ENCODE measurements at regions not wholly inside any gene's neighbourhood (a gene's known extent, or its start where the extent isn't known, plus 50 kb on each side); places are given as distances from the start of the nearest gene placed in this dataset.

DNA sequence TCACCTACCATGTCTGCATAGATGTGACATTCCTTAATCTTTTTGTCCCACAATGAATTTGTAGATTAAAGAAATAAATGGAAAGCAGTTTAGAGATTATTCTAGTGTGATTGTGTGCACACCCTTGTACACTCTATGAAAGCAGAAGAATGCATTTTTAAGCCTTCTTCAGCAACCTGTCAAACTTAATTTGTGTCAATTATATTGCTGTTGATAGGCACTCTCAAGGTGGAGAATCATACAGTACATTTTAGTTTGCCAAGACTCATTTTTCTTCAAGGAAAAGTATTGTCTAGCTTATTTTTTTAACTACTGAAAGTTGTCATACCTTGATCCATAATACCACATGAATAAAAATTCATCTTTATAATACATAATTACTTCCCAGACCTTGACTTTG is 1898.9 kb downstream of the OLFM4 start:
- Histone ChIP-seq H3K27me3 (ENCODE audit: control insufficient read depth in 1 of 2, insufficient read depth in 2 of 2, low read length in 1 of 2) (no peaks in the 10 kb centered on the region), H3K4me3 (ENCODE audit: low read length in 2 of 2) (no peak overlapping the region), H3K9me3 (ENCODE audit: control insufficient read depth, low read length) (no peaks in the 10 kb centered on the region), H3K36me3 (ENCODE audit: control insufficient read depth in 1 of 2, insufficient read depth in 2 of 2, low read length in 1 of 2) (no peaks in the 10 kb centered on the region), H3K27ac (ENCODE audit: low read depth in 1 of 2, low read length in 2 of 2) (no peak overlapping the region), H3K4me1 (ENCODE audit: control insufficient read depth in 1 of 2, insufficient read depth in 2 of 2, low read length in 2 of 2) (no peaks in the 10 kb centered on the region)
- ATAC-seq (ENCODE audit: low FRiP score) (no peak), DNase-seq (no peak)
- intact Hi-C loops (cut with DNase I) = no loop called here

DNA sequence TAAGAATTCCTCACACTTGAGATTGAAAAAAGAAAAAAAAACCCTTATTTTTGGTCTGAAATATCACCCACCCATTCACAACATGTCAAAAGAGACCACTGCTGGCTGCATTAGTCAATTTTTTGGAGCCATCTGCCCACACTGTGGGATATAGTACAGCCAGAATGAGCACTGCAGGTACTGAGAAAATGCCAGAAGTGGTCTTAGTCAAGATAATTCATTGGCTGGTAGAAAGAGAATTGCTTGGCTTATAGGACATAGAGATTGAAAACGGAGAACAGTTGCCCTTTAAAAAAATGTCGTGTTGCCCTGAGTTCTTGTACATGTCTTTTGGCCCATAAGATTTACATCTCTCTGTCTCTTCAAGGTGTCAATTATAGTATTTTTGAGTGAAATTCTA is 1899.5 kb downstream of the OLFM4 start:
- Histone ChIP-seq H3K27ac (ENCODE audit: low read depth in 1 of 2, low read length in 2 of 2) (no peak overlapping the region), H3K4me1 (ENCODE audit: control insufficient read depth in 1 of 2, insufficient read depth in 2 of 2, low read length in 2 of 2) (no peaks in the 10 kb centered on the region), H3K36me3 (ENCODE audit: control insufficient read depth in 1 of 2, insufficient read depth in 2 of 2, low read length in 1 of 2) (no peaks in the 10 kb centered on the region), H3K27me3 (ENCODE audit: control insufficient read depth in 1 of 2, insufficient read depth in 2 of 2, low read length in 1 of 2) (no peaks in the 10 kb centered on the region), H3K9me3 (ENCODE audit: control insufficient read depth, low read length) (no peaks in the 10 kb centered on the region), H3K4me3 (ENCODE audit: low read length in 2 of 2) (no peak overlapping the region)
- ATAC-seq (ENCODE audit: low FRiP score) (no peak), DNase-seq (no peak)
- intact Hi-C loops (cut with DNase I) = no loop called here
- 80 to 90% methylated on average over 2 of the region's 2 CpGs for WGBS, 2 donors

DNA sequence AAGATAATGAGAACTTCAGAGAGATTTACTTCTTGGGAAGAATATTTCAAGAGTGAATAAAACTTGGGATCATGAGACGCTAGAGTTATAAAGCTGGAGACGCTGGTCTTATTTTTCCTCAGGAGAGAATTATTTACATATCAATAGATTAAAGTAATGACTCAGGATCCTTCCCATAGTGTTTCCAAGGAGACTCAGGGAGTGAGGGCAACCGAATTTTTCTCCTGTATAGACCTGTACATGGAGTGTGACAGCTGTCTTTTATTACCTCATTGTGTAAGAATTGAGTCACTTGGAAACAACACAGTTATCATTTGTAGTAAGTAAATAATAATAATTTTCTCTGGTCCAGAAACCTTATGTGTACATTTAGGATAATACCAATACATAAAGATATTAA is 1905.5 kb downstream of the OLFM4 start:
- ATAC-seq (ENCODE audit: low FRiP score) (no peak), DNase-seq (no peak)

DNA sequence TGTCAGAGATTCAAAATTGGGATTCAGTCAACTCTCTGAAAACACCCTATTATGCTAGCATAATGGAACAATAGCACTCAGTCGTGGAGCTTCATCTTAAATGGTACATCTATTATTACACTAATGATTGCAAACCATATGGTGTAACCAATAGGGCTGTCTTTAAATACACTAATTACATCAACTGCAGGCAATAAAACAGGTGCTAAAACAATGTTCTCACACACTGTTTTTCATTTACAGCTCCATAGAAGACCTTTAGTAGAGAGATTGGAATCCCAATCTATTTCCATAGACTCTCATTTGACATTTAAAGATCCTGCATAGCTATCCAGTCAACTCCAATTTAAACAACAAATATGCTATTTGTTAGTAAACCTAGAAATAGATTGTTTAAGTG is 1917.4 kb downstream of the OLFM4 start:
- no peak overlapping the region for H3K27ac ChIP-seq (ENCODE audit: low read depth in 1 of 2, low read length in 2 of 2)
- no peak for ATAC-seq (ENCODE audit: low FRiP score)
- WGBS, 2 donors = 13 to 15% methylated on average over 1 of the region's 1 CpG
- intact Hi-C loops (cut with DNase I) = no loop called here
- H3K36me3 ChIP-seq (ENCODE audit: control insufficient read depth in 1 of 2, insufficient read depth in 2 of 2, low read length in 1 of 2) = no peaks in the 10 kb centered on the region
- H3K4me3 ChIP-seq (ENCODE audit: low read length in 2 of 2) = no peak overlapping the region
- H3K9me3 ChIP-seq (ENCODE audit: control insufficient read depth, low read length) = no peaks in the 10 kb centered on the region
- H3K27me3 ChIP-seq (ENCODE audit: control insufficient read depth in 1 of 2, insufficient read depth in 2 of 2, low read length in 1 of 2) = no peaks in the 10 kb centered on the region
- no peak for DNase-seq
- H3K4me1 ChIP-seq (ENCODE audit: control insufficient read depth in 1 of 2, insufficient read depth in 2 of 2, low read length in 2 of 2) = no peaks in the 10 kb centered on the region

More for the DNA sequence above, 1905.5 kb downstream of the OLFM4 start:
- intact Hi-C loops (cut with DNase I) = no loop called here
- Histone ChIP-seq H3K4me1 (ENCODE audit: control insufficient read depth in 1 of 2, insufficient read depth in 2 of 2, low read length in 2 of 2) (no peaks in the 10 kb centered on the region), H3K9me3 (ENCODE audit: control insufficient read depth, low read length) (no peaks in the 10 kb centered on the region), H3K4me3 (ENCODE audit: low read length in 2 of 2) (no peak overlapping the region), H3K36me3 (ENCODE audit: control insufficient read depth in 1 of 2, insufficient read depth in 2 of 2, low read length in 1 of 2) (no peaks in the 10 kb centered on the region), H3K27ac (ENCODE audit: low read depth in 1 of 2, low read length in 2 of 2) (no peak overlapping the region), H3K27me3 (ENCODE audit: control insufficient read depth in 1 of 2, insufficient read depth in 2 of 2, low read length in 1 of 2) (no peaks in the 10 kb centered on the region)
- 24 to 33% methylated on average over 3 of the region's 3 CpGs for WGBS, 2 donors

DNA sequence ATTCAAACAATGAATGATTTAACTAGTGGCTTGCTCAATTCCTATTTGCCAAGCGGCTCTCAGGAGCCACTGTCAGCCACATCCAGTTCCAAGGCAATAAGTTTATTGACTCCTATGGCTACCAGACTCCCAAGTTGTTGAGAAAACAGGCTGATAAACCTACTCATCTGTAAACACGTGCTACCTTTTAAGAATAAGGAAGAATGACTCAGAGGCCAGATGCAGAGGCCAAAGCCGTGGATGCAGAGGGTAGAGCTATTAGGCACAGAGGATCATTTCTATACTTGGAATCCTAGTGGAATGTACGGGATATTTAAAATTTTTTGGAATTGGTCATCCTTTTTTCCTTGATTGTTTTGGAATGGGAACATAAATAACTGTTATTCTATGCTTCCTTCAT is 1921.1 kb downstream of the OLFM4 start:
- Histone ChIP-seq H3K4me1 (ENCODE audit: control insufficient read depth in 1 of 2, insufficient read depth in 2 of 2, low read length in 2 of 2) (no peaks in the 10 kb centered on the region), H3K9me3 (ENCODE audit: control insufficient read depth, low read length) (no peaks in the 10 kb centered on the region), H3K27ac (ENCODE audit: low read depth in 1 of 2, low read length in 2 of 2) (no peak overlapping the region), H3K36me3 (ENCODE audit: control insufficient read depth in 1 of 2, insufficient read depth in 2 of 2, low read length in 1 of 2) (no peaks in the 10 kb centered on the region), H3K4me3 (ENCODE audit: low read length in 2 of 2) (no peak overlapping the region), H3K27me3 (ENCODE audit: control insufficient read depth in 1 of 2, insufficient read depth in 2 of 2, low read length in 1 of 2) (no peaks in the 10 kb centered on the region)
- intact Hi-C loops (cut with DNase I) = no loop called here
- DNase-seq (no peak), ATAC-seq (ENCODE audit: low FRiP score) (no peak)
- 55 to 63% methylated on average over 4 of the region's 4 CpGs for WGBS, 2 donors

DNA sequence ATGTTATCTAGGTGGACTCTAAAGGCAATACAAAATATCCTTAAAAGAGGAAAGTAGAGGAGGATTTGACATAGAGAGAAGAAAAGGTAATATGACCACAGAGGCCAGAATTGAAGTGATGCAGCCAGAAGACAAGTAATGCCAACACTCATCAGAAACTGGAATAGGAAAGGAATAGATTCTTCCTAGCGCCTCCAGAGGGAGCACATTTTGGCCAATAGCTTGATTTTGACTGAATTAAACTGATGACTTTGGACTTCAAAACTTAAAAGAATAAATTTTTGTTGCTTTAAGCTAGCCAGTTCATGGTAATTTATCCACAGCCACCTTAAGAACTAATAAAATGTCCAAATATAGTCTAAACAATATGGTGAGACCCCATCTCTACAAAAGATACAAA is 1921.9 kb downstream of the OLFM4 start:
- ATAC-seq (ENCODE audit: low FRiP score) (no peak), DNase-seq (no peak)
- Histone ChIP-seq H3K27me3 (ENCODE audit: control insufficient read depth in 1 of 2, insufficient read depth in 2 of 2, low read length in 1 of 2) (no peaks in the 10 kb centered on the region), H3K36me3 (ENCODE audit: control insufficient read depth in 1 of 2, insufficient read depth in 2 of 2, low read length in 1 of 2) (no peaks in the 10 kb centered on the region), H3K4me3 (ENCODE audit: low read length in 2 of 2) (no peak overlapping the region), H3K27ac (ENCODE audit: low read depth in 1 of 2, low read length in 2 of 2) (no peak overlapping the region), H3K4me1 (ENCODE audit: control insufficient read depth in 1 of 2, insufficient read depth in 2 of 2, low read length in 2 of 2) (no peaks in the 10 kb centered on the region), H3K9me3 (ENCODE audit: control insufficient read depth, low read length) (no peaks in the 10 kb centered on the region)
- WGBS, 2 donors = 84 to 85% methylated on average over 1 of the region's 1 CpG
- intact Hi-C loops (cut with DNase I) = no loop called here

DNA sequence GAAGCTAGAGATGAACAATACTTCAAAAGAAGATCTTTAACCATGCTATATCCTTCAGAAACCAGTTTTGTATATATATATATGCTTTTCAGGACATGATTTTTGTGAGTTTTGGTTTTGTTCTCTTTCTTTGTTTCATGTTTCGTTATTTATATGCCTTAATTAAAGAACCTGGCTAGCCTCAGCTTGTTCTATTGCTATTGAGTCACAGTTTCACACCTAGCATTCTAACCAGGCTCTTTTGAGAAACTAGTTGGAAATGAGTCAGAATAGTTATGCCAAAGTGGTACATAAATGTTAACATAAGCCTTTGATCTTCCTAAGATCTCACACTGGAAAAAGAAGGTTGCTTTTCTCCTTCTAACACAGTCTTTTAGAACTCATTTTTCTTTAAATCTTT is 1925.2 kb downstream of the OLFM4 start:
- Histone ChIP-seq H3K36me3 (ENCODE audit: control insufficient read depth in 1 of 2, insufficient read depth in 2 of 2, low read length in 1 of 2) (no peaks in the 10 kb centered on the region), H3K9me3 (ENCODE audit: control insufficient read depth, low read length) (no peaks in the 10 kb centered on the region), H3K4me1 (ENCODE audit: control insufficient read depth in 1 of 2, insufficient read depth in 2 of 2, low read length in 2 of 2) (no peaks in the 10 kb centered on the region), H3K27me3 (ENCODE audit: control insufficient read depth in 1 of 2, insufficient read depth in 2 of 2, low read length in 1 of 2) (no peaks in the 10 kb centered on the region), H3K4me3 (ENCODE audit: low read length in 2 of 2) (no peak overlapping the region), H3K27ac (ENCODE audit: low read depth in 1 of 2, low read length in 2 of 2) (no peak overlapping the region)
- 74 to 77% methylated on average over 1 of the region's 1 CpG for WGBS, 2 donors
- no peak for ATAC-seq (ENCODE audit: low FRiP score)
- no peak for DNase-seq
- intact Hi-C loops (cut with DNase I) = no loop called here

DNA sequence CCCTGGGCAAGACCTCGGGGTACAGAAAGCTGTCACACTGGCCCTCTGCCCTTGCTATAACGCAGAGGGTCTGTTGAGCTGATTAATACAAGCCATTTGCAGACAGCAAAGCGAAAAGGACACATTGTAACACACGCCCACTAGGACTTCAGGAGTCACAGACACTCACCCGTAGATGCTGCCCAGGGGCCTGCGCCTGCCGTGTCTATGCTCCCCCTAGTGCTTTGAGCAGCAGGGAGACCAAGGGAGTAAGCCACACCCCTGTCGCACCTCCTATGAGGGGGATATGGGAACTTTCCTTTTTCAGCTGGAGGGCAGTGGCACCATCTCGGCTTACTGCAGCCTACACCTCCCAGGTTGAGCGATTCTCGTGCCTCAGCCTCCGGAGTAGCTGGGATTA is 1930.2 kb downstream of the OLFM4 start:
- DNase-seq (no peak), ATAC-seq (ENCODE audit: low FRiP score) (no peak)
- H3K36me3 ChIP-seq (ENCODE audit: control insufficient read depth in 1 of 2, insufficient read depth in 2 of 2, low read length in 1 of 2) = no peaks in the 10 kb centered on the region
- intact Hi-C loops (cut with DNase I) = no loop called here
- no peaks in the 10 kb centered on the region for H3K27me3 ChIP-seq (ENCODE audit: control insufficient read depth in 1 of 2, insufficient read depth in 2 of 2, low read length in 1 of 2)
- H3K4me3 ChIP-seq (ENCODE audit: low read length in 2 of 2) = no peak overlapping the region
- H3K27ac ChIP-seq (ENCODE audit: low read depth in 1 of 2, low read length in 2 of 2) = no peak overlapping the region
- H3K9me3 ChIP-seq (ENCODE audit: control insufficient read depth, low read length) = no peaks in the 10 kb centered on the region
- WGBS, 2 donors = 87 to 92% methylated on average over 12 of the region's 12 CpGs
- no peaks in the 10 kb centered on the region for H3K4me1 ChIP-seq (ENCODE audit: control insufficient read depth in 1 of 2, insufficient read depth in 2 of 2, low read length in 2 of 2)

DNA sequence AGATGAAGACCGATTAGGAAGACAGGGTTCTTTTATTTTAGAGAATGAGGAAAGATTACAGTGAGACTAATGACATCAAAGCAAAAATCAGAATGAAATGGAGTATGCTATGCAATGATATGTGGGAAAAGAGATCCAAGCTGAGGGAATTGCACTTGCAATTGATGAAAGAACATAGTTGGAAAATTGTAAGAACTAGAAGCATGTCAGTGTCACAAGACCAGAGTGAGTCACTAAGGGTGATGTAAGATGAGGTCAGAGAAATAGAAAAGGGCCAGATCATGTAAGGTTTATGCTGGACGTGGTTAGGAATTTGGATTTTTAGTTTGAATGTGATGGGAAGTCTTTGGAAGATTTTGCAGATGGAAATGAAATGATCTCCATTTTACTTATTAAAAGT is 1937.3 kb downstream of the OLFM4 start:
- Histone ChIP-seq H3K9me3 (ENCODE audit: control insufficient read depth, low read length) (no peaks in the 10 kb centered on the region), H3K4me3 (ENCODE audit: low read length in 2 of 2) (no peak overlapping the region), H3K4me1 (ENCODE audit: control insufficient read depth in 1 of 2, insufficient read depth in 2 of 2, low read length in 2 of 2) (no peaks in the 10 kb centered on the region), H3K36me3 (ENCODE audit: control insufficient read depth in 1 of 2, insufficient read depth in 2 of 2, low read length in 1 of 2) (no peaks in the 10 kb centered on the region), H3K27ac (ENCODE audit: low read depth in 1 of 2, low read length in 2 of 2) (no peak overlapping the region), H3K27me3 (ENCODE audit: control insufficient read depth in 1 of 2, insufficient read depth in 2 of 2, low read length in 1 of 2) (no peaks in the 10 kb centered on the region)
- DNase-seq (no peak), ATAC-seq (ENCODE audit: low FRiP score) (no peak)
- 45 to 62% methylated on average over 2 of the region's 2 CpGs for WGBS, 2 donors
- intact Hi-C loops (cut with DNase I) = no loop called here

All from aorta (tissue), 5 donors.